HG02970 (cell line): ENCODE measurements at regions not wholly inside any gene's neighbourhood (a gene's known extent, or its start where the extent isn't known, plus 50 kb on each side); places are given as distances from the start of the nearest gene placed in this dataset.
"Not testable (repeated sequence)": the region's sequence is repeated elsewhere in the genome, so short reads cannot be mapped to it uniquely, and the experiment has no call there.

Source experiments
- ATAC-seq: cut with Tn5 transposase; IDR thresholded peaks from one replicate; pipeline ENCODE4 v1.9.1; 2021; ENCODE audit warnings: mild to moderate bottlenecking, moderate library complexity, moderate number of reproducible peaks; ENCODE audit not compliant: unreplicated experiment, low FRiP score

- ATAC-seq: no peak
These were observed 278.7 kb upstream of the KLF4 start for GRCh38 chr9:107768224-107768623.

GRCh38 chr9:107767711-107768110, 278.1 kb upstream of the KLF4 start:
- ATAC-seq: no peak

GRCh38 chr9:107763469-107763868, 273.9 kb upstream of the KLF4 start:
- not testable (repeated sequence) for ATAC-seq

GRCh38 chr9:107761307-107761706, 271.7 kb upstream of the KLF4 start:
- ATAC-seq: no peak

GRCh38 chr9:107760469-107761242, 271.1 kb upstream of the KLF4 start:
- ATAC-seq: no peak

GRCh38 chr9:107759823-107760166, 270.2 kb upstream of the KLF4 start:
- no peak for ATAC-seq

GRCh38 chr9:107759009-107759822, 269.6 kb upstream of the KLF4 start:
- no peak for ATAC-seq

- ATAC-seq: no peak
These were observed 266.5 kb upstream of the KLF4 start for GRCh38 chr9:107756091-107756490.

- no peak for ATAC-seq
These were observed 265.7 kb upstream of the KLF4 start for GRCh38 chr9:107755246-107755645.

- no peak for ATAC-seq
These were observed 262.1 kb upstream of the KLF4 start for GRCh38 chr9:107751567-107752210.

GRCh38 chr9:107750741-107751566, 261.4 kb upstream of the KLF4 start:
- ATAC-seq: no peak

GRCh38 chr9:107749787-107750444, 260.3 kb upstream of the KLF4 start:
- no peak for ATAC-seq

GRCh38 chr9:107744873-107745272, 255.3 kb upstream of the KLF4 start:
- ATAC-seq: no peak

- no peak for ATAC-seq
These were observed 253.2 kb upstream of the KLF4 start for GRCh38 chr9:107742531-107743309.

GRCh38 chr9:107740088-107740980, 250.8 kb upstream of the KLF4 start:
- ATAC-seq: no peak

GRCh38 chr9:107739601-107740082, 250.1 kb upstream of the KLF4 start:
- no peak for ATAC-seq

- no peak for ATAC-seq
These were observed 249.2 kb upstream of the KLF4 start for GRCh38 chr9:107738789-107739188.
